ENCODE measurements at regions not wholly inside any gene's neighbourhood (a gene's known extent, or its start where the extent isn't known, plus 50 kb on each side); places are given as distances from the start of the nearest gene placed in this dataset.
"Not testable (repeated sequence)": the region's sequence is repeated elsewhere in the genome, so short reads cannot be mapped to it uniquely, and the experiment has no call there.

- DNase-seq = no peak
These were observed 287.6 kb downstream of the MYCN start for GRCh38 chr2:16227811-16228462.

DNA sequence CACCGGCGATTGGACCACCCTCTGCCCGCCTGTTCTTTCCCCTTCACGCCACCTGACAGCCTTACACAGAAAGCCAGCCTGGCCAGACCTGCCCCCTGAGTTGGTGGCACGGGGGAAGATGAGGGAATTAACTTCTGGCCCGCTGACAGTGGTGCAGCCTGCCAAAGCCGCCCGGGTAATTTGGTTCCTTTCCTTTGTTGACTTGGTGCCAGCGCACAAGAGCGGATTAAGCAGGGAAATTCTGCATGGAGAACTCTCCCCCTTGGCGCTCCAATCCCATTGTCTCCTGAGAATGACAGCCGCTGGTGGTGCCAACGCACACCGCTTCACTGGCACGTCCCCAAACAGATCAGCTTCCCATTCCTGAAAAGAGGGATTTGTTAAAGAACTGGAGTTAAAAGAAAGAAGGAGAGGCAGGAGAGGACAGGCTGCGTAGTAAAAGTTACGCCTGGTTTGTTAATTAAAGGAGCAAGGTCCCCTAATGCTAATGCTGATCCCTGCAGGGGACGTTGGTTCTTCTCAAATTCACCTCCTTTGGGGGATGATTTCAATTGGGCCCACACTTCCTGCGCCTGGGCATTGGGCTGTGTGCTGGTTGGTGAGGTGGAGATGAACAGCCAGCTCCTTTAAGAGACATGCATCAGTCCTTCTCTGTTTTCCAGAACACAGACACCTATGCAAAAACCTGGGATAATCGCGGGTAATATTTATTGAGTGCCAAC lies 286.8 kb downstream of the MYCN start:
- peak; percentile 69 for DNase-seq

DNA sequence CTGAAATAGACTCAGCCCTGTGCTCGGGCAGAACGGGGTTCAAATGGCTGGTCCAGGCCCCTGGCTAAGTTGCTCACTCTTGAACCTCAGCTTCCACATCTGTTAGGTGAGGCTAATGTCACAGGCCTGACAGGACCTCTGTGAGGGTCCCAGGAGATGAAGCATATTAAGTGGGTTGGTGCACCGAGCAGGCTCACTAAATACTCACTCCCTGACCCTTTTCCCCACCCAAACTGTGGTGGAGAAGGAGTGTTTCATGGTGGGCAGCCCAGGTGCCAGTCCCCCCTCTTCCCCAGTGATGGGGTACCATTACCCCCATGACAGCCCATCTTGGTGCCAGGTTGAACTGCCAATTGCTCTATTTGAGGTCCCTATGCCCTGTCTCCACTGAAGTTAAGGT lies 286.0 kb downstream of the MYCN start:
- no peak for DNase-seq

DNA sequence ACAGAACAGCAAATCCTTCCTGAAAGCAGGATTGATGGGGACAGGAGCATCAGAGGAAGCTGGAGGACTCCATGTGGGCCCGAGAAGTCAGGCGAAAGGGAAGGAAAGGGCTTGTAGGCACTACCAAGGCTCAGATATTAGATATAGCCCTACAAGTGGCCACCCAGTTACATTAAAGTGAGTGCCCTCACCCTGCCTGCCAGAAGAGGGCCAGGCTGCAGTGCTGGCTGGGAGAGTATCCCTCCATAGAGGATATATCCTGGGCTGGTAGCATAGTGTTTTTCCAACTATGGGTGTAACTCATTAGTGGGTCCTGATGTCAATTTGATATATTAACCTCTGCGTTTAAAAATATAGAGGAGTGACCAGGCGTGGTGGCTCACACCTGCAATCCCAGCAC lies 285.2 kb downstream of the MYCN start:
- no peak for DNase-seq

- no peak for DNase-seq
These were observed 284.7 kb downstream of the MYCN start for GRCh38 chr2:16225071-16225470.

DNA sequence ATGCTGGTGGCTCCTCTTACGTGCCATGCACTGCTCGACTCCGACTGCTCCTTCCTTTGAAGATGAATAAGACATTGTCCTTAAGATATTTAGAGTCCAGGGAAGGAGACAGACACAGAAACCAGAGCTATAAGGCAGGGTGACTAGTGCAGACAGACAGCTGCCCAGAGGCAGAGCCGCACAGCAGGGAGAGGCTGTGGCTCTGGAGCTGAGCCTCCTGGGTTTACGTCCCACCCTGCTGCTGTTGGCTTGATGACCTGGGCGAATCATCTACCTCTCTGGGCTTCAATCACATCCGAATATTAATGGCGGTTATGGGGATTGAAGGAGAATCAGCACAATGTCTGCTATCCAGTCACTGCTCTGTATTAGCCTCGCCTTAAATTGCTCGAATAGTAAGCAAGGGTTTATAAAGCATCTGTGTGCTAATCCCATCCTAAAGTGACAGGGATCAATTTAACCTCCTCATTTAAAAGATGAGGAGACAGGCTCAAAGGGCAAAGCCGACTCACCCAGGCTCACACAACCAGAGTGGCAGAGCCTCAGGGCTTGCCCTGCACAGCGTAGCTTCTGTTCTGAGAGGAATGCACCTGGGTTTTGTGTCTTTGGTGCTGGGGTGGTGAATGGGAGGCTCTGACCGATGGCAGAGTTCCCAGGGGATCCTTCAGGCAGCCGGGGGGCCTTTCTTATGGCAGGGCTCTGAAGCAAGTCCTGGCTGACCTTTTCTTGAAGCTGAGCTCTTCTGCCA lies 284.1 kb downstream of the MYCN start:
- DNase-seq = no peak

GRCh38 chr2:16223841-16224177 lies 283.5 kb downstream of the MYCN start:
- no peak for DNase-seq

GRCh38 chr2:16223161-16223840 lies 283.0 kb downstream of the MYCN start:
- DNase-seq = no peak

DNA sequence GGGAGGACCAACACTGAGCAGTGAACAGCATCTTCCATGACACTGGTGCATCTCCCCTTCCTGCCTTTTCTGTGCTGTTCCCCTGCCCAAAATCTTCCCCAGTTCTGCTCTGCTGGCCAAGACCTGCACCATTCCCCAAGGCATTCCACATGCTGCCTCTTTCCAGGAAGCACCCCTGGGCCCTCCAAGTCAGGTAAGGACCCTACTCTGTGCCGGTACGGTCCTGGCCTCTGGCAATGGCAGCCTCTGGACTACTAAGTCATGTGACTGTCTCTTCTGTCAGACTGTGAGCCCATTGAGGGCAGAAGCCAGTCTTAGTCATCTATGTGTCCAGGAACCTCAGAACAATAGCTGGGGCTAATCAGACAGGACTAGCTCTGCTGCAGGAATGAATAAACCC lies 282.0 kb downstream of the MYCN start:
- DNase-seq = no peak

GRCh38 chr2:16221461-16222010 lies 281.2 kb downstream of the MYCN start:
- no peak for DNase-seq

DNA sequence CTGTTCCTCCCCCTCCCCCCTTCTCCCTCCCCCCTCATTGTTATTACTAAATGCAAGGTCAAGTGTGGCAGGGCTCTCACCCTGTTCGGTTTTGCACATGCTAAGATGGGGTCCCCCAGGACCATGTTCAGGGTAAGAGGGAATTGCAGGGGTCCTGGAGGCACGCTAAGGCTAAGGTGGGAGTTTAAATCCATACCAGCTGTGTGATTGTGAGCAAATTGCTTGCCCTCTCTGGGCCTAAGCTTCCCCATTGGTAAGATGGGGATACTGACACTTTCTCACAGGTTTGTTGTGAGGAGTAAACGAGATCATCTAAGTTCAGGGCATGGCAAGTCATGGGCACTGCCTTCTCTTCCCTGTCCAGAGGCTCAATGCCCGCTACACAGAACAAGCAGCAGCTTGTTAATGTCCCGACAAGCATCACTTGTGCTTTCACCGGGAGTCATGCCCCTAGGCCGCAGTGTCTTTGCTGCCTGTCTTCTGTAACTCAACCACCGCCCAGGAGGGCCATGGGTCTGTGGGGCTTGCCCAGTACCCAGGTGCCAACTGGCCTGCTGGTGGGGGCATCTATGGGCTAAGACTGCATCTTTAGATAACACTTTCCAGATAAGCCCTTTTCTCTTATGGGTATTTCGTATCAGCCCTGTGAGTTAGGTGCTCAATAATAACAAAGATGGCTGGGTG lies 279.1 kb downstream of the MYCN start:
- DNase-seq = no peak

DNA sequence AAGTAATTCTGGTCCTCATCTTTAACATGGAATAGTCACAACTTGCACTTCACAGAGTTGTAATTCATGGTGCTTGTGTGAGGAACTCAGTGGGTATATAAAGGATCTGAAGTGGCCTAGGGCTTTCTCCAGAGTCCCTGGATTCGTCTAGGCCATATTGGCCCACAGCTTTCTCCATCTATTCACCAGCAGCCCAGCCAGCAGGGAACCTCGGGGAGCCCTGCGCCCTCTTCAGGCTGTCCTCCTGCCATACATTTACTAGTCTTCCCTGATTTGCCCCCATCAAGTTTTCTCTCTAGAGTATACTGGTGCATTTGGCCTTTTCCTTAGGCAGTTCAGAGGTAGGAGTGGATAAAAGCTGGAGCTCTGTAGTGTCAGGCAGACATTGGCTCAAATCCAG lies 278.3 kb downstream of the MYCN start:
- DNase-seq = no peak

DNA sequence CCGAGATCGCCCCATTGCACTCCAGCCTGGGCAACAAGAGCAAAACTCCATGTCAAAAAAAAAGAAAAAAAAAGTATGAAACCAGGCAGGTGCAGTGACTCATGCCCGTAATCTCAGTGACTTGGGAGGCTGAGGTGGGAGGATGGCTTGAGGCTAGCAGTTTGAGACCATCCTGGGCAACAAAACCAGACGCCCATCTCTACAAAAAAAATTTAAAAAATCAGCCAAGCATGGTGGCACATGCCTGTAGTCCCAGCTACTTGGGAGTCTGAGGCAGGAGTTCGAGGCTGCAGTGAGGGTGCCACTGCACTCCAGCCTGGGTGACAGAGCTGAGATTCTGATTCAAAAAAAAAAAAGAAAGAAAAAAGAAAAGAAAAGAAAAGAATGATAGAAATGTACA lies 277.8 kb downstream of the MYCN start:
- no peak for DNase-seq

GRCh38 chr2:16217741-16218140 lies 277.4 kb downstream of the MYCN start:
- DNase-seq = not testable (repeated sequence)

DNA sequence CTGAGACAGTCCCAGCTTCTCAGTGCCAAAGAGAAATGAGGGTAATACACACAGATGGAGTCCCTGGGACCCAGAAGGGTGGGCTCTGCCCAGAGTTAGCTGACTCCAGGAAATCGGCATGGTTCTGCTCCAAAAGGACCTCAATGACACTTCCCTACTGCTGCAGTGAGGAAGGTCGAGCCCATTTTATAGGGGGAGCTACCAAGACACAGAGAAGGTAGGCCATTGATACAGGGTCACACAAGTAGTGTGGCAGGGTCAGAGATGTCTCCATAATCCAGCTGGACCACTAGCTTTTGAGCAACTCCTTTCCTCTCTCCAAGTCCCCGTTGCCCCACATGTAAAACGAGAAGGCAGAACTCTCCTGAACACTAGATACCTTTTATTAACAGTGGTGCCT lies 276.9 kb downstream of the MYCN start:
- DNase-seq = no peak

- DNase-seq = no peak
These were observed 276.2 kb downstream of the MYCN start for GRCh38 chr2:16216558-16216945.

DNA sequence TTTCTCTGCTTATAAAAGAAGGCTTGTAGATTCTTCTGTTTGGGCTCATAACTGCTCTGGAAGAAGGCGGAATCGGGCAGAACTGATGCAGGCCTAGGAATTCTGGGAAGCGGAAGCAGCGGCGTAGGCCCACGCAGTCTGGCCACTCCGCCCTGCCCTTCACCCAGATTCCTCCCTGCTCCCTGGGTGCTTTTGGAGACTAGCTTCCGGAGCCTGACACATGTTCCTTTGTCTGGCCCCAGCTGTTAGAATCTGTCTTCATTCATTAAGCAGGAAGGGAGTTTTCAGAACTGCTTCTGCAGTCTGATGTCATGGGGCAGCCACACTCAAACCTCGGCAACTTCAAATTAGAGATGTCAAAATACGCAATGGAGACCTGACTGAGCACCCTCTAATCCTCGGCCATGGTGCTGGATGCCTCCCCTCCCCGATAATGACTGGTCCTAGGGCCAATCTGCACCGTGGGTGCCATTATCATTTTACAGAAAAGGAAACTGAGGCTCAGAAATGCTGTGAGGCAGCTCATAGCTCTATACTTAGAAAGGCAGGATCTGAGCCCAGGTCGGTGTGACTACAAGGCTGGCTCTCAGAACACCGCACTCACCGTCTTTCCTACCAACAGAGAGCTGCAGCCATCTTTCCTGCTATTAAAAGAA lies 275.7 kb downstream of the MYCN start:
- DNase-seq = no peak

GRCh38 chr2:16214861-16215260 lies 274.5 kb downstream of the MYCN start:
- no peak for DNase-seq

GRCh38 chr2:16214391-16214790 lies 274.0 kb downstream of the MYCN start:
- DNase-seq = no peak

DNA sequence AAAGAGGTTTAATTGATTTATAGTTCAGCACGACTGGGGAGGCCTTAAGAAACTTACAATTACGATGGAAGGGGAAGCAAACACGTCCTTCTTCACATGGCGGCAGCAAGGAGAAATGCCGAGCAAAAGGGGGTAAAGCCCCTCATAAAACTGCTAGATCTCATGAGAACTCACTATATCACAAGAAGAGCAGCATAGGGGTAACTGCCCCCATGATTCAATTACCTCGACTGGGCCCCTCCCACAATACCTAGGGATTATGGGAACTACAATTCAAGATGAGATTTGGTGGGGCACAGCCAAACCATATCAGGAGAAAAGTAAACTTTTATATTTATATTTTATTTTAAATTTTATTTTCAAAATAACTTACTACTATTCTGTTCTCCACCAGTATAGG lies 272.0 kb downstream of the MYCN start:
- no peak for DNase-seq

DNA sequence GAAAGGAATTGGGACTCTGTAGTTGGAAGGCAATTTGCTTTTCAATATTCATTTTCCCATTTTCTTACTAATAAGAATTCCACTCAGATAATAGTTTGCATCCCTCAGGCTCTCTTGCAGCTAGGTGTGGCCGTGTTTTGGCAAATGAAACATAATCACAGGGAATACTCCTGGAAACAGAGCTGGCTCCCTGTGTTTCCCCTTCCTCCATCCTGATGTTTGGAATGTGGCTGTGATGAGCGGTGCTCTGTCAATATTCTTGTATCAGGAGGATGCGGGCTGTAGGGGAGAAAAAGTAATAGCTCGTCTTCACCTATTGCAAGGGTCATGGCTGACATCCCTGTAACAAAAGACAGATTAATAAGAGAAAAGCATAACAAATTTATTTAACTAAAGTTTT lies 271.0 kb downstream of the MYCN start:
- no peak for DNase-seq

DNA sequence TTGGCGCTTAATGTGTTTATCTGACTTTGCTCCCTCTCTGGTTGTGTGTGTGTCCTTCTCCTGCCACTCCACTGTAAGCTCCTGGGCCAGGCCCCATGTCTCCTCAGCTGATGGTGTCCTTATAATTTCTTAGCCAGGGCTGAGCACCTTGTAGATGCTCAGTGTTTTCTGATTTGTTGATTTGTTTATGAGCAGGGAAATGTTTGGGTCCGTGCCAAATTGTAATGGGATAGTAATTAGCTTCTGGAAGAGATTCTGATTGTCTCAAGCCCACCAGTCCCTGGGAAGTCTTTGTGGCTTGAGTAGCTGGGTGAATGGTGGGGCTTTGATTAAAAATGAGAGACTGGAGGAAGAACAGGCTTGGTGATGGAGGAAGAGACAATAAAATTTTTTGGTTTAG lies 270.5 kb downstream of the MYCN start:
- no peak for DNase-seq

Measured in DMS79 (cell line).